ENCODE measurements at regions not wholly inside any gene's neighbourhood (a gene's known extent, or its start where the extent isn't known, plus 50 kb on each side); places are given as distances from the start of the nearest gene placed in this dataset.

DNA sequence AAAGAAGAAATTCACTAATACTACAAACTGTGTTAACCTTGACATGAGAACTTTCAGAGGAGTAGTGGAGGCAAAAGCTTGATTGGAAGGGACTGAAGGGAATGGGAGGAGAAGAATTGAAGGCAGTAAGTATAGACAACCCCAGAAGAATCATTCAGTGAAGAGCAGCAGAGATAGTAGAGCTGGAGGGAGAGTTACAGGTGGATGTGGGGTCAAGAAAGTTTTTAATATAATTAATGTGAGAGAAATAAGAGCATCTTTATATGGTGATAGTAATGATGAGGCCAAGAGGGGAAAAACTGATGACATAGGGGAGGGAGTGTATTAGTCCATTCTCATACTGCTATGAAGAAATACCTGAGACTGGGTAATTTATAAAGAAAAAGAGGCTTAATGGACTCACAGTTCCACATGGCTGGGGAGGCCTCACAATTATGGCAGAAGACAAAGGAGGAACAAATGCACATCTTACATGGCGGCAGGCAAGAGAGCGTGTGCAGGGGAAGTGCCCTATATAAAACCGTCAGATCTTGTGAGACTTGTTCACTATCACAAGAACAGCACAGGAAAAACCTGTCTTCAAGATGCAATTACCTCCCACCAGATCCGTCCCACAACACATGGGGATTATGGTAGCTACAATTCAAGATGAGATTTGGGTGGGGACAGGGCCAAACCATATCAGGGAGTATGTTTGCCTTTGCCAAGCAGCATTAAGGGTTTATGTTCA is 88.3 kb upstream of the PIK3CG start:
- DNase-seq = no peak

GRCh38 chr7:106777674-106778299 is 87.3 kb upstream of the PIK3CG start:
- no peak for DNase-seq

- no peak for DNase-seq
These were observed 86.3 kb upstream of the PIK3CG start for GRCh38 chr7:106778656-106779250.

DNA sequence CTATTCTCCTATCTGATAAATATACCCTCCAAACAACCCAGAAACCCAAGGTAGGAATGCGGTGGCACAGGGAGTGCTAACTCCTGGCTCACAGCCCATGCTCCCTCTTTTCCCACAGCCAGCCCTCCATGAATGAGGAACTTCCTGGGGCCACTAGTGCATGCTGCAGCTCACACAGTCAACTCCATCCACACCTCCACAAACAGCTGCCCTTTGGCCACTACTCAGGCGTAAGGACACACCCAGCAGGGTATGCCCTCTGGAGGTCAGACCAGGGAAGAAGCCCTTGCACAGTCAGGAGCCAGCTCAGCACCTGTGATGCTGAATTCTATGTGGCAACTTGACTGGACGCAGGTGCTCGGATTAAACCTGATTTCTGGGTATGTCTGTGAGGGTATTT is 85.2 kb upstream of the PIK3CG start:
- no peak for DNase-seq

DNA sequence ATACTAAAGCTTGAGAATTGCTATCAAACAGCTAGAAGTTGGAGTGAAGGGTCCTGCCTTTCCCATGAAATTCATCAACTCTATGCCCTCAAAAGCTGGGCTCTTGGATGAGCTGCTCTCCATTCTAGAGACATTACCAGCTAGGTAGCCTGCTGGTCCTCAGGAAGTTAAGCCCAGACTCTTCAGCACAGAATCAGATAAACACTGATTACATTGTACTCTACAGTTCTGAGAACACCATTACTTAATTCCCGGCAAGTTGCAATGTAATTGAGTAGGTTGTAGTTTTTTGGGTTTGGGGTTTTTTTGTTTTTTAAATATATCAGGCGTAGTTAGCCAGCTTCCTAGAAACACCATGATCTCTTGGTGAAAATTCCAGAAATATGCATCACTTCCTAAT is 84.1 kb upstream of the PIK3CG start:
- DNase-seq = no peak

DNA sequence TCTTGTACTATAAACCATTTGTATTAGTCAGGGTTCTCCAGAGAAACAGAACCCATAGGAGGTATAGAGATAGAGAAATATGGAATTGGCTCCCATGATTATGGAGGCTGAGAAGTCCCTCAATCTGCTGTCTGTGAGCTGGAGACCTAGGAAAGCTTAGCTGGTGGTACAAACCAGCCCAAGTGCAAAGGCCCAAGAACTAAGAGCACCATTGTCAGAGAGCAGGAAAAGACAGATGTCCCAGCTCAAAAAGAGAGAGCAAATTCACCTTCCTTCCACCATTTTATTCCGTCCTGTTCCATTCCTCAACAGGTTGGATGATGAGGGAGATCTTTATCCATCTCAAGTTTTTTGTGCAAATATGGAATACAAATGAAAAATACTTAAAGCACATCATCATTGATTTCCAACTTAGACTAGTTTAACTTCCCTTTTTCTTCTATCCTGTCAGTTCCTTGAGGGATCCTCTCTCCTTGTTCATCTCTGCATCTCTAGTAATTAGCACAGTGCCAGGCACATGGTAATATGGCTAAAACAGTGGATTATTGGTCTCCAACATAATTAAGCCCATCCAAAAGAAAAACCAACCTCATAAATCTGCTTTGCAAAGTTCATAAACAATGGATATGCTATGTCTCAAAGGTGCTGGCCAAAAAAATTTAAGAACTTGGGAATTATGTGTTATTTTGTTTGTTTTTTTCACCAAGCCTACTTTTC is 83.1 kb upstream of the PIK3CG start:
- no peak for DNase-seq

- DNase-seq = no peak
These were observed 81.8 kb upstream of the PIK3CG start for GRCh38 chr7:106783286-106783685.

GRCh38 chr7:106788637-106789036 is 76.4 kb upstream of the PIK3CG start:
- DNase-seq = no peak

GRCh38 chr7:106791526-106791925 is 73.6 kb upstream of the PIK3CG start:
- no peak for DNase-seq

- no peak for DNase-seq
These were observed 72.7 kb upstream of the PIK3CG start for GRCh38 chr7:106792233-106792926.

DNA sequence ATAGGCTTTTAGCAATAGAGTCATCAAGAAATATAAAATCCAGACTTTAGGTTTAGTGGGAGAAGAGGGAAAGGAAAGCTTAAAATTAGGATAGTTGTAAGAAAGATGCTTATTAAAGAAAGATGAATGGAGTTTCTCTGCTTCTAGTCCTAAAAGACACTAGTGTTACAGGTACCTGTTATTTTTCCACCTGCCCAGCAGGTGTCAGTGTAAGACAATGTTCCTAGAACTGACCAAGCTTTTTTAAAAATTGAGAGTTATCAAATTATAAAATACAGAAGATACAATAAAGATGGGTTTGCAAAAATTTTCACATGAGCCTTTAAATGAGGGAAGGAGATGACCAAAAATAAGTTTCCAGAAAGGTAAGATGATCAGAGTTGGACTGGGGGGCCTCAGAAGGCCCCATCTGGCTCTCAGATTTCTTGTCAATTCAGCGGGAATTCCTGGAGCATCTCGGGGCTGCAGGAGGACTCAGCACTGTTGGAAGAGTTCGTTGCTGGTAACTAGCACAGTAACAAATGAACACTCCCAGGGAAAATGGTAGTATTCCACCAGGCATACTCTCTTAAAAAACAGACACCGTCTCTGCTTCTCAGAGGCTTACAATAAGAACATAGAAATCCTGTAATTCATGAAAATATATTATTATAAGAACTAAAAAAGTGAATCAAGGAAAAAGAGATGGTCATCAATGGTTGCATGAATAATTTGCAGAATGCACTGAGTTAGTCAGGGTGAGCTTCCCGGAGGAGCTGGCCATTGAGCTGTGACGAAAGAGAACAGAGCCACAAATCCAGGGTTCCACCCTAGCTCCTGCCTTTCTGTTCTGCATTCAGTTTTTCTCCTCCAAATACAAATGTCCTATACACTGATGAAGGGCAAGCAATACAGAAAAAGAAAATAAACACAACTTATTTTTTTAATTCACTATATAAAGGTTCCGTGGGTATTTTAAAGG is 71.8 kb upstream of the PIK3CG start:
- DNase-seq = no peak

- no peak for DNase-seq
These were observed 70.6 kb upstream of the PIK3CG start for GRCh38 chr7:106794276-106795083.

DNA sequence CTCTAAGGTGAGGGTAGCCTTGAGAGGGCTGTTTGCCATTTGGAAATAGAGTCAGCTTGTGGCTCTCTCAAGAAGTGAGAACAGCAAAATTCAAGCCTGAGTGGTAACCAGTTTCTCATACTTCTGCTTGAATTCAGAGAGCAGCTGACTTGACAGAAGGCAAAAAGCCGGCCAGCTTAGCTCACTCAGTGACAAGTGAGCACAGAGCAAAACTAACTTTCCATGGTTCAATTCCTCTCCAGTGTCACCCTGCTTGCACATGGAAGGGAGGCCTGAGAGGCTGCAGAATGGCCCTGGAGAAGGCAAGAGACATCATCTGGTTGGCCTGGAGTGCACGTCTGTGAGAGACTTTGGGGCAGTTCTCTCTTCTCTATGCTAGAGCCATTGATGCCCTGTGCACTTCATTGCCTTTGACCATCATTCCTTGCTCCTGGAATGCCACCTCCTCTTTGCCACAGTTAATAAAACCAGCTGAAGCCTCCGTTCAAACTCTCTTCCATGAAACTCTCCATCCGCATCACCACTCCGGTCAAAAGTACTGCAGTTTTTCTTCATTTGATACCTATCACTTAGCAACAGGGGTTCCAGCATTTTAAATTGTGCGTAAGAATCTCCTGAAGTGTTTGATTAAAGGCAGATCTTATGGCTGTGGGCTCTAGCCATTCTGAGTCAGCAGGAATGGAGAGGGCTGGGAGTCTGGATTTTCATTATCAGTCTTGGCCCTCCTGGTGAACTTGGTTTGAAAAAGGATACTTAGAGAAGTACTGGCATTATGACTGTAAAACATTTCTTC is 69.8 kb upstream of the PIK3CG start:
- no peak for DNase-seq

DNA sequence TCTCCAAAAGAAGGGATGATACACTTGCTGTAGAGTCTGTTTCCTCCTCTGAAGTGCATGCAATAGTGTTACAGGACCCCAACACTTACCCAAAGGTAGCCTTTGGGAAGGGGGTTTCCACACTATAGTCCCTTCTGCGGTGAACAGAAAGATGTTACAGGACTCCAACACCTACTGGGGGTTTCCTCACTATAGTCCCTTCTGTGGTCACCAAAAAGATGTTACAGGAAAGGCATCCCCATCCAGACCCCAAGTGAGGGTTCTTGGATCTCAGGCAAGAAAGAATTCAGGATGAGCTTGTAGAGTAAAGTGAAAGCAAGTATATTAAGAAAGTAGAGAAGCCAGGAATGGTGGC is 69.2 kb upstream of the PIK3CG start:
- DNase-seq = no peak

GRCh38 chr7:106797937-106798336 is 67.1 kb upstream of the PIK3CG start:
- no peak for DNase-seq

- DNase-seq = no peak
These were observed 62.5 kb upstream of the PIK3CG start for GRCh38 chr7:106802589-106802988.

DNA sequence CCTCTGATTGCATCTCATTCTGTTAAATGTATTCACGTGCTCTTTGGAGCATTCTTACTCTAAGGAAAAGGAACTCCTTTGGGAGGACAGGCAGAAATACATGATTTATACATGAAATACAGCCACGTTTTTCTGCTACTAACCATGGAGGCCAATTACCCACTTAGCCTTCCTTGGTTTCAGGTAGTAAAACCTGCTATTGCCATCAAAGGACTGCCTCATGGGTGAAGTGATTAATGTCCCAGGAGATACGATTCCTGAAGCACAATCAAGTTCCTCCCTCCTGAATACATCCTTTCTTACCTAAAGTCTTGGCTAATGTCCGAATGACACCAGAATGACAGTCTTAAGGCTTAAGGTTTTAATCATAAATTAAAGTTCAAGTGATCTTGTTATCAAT is 58.5 kb upstream of the PIK3CG start:
- DNase-seq = no peak

- DNase-seq = no peak
These were observed 57.6 kb upstream of the PIK3CG start for GRCh38 chr7:106807474-106807873.

GRCh38 chr7:106808967-106809635 is 56.0 kb upstream of the PIK3CG start:
- no peak for DNase-seq

GRCh38 chr7:106811472-106811871 is 53.6 kb upstream of the PIK3CG start:
- DNase-seq = no peak

Measured in activated naive CD4-positive, alpha-beta T cell treated with Interleukin-2 at 50 U/mL for 16 hours (primary cell).